GM21723 (cell line): ENCODE measurements at regions not wholly inside any gene's neighbourhood (a gene's known extent, or its start where the extent isn't known, plus 50 kb on each side); places are given as distances from the start of the nearest gene placed in this dataset.

Source experiments
- ATAC-seq: cut with Tn5 transposase; IDR thresholded peaks from one replicate; pipeline ENCODE4 v1.9.1; 2021; ENCODE audit warnings: mild to moderate bottlenecking, moderate library complexity; ENCODE audit not compliant: unreplicated experiment

DNA sequence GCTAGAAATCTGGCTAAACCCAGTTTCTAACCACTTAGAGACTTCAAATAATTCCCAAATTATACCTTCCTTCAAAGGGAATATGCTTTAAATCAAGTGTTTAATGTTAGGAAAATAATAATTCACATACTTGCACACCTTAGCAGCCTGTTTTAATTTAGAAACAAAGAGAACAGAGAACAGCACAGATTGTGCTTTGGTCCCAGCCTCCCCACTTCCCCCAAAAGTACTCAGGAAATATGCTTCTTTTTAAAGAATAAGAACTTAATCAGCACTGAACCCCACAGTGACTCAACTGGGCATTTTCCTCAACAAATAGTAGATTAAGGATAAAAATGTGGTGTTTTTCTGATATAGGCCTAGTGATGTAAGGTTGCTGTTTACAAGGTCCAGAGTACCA is 295.8 kb downstream of the GBA3 start:
- no peak for ATAC-seq

GRCh38 chr4:22987870-22988269 is 295.1 kb downstream of the GBA3 start:
- ATAC-seq: no peak

- ATAC-seq: no peak
Observed at GRCh38 chr4:22986881-22987280, 294.1 kb downstream of the GBA3 start.

- ATAC-seq: no peak
Observed at GRCh38 chr4:22986262-22986661, 293.5 kb downstream of the GBA3 start.

- ATAC-seq: no peak
Observed at GRCh38 chr4:22984390-22984789, 291.7 kb downstream of the GBA3 start.

DNA sequence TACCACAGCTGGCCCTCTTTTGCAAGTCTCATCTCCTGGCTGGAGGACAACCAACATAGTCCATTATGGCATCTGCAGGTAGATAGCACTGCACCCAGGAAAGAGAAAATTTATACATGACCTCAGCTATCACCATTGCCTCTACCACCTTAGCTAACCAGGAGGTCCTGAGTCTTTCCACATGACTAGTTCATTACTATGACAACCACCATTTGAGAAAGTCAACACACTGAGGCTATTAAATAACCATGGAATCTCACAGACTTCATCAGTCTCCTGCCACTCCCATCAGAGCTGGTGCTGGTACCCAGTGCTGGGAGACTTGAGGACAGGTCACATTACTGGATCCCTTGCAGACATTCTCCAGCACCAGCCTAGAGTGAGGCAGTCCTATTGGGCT is 285.9 kb downstream of the GBA3 start:
- no peak for ATAC-seq

- ATAC-seq: no peak
Observed at GRCh38 chr4:22970665-22971064, 277.9 kb downstream of the GBA3 start.

- ATAC-seq: no peak
Observed at GRCh38 chr4:22969287-22969896, 276.7 kb downstream of the GBA3 start.

DNA sequence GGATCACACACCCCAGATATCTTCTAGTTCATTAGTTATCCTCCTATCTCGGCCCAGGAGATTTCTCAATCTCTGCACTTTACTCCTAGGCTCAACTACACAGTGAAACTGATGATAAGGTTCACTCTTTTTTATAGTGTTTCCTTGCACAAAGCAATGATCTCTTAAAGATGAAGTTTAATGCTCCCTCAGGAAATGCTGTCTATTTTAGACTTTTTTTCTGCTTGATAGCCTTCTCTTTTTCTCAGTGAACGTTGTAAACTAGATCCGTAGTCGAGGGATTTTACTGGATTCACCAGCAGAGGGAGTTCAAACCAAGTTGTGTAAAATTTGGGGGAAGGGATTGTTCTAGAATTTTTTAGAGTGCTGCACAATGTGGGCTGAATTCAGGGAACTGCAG is 269.6 kb downstream of the GBA3 start:
- ATAC-seq: no peak

- no peak for ATAC-seq
Observed at GRCh38 chr4:22959483-22959882, 266.7 kb downstream of the GBA3 start.

- no peak for ATAC-seq
Observed at GRCh38 chr4:22957774-22958309, 265.1 kb downstream of the GBA3 start.

DNA sequence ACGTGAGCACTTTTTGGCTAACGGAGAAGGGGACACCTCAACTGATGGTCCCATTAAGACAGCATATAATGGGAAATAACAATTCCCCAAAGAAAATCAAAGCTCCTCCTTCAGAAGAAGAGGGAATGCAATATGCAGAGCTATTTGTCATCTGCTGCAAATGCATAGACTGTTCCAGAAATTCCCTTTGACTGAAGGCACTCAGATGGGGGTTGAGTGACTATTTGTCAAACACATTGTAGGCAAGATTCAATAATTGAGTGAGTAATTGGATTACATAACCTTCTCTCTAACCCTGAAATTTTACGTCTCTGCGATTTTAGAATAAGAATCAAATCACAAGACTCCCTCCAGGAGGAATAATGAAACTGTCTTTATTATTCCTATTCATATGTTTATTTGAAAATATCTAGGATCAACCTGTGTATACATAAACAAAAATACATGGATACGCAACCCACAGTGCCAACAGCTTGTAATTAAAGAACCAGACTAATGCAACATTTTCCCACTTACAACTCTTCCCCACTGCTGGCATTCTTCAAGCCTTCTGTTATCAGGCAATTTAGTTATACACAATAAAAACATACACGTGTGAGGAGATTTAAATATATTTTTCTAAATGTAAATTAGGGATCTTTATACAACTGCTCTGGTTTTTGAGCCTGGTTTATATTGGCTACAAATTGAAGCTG is 256.6 kb downstream of the GBA3 start:
- no peak for ATAC-seq

- no peak for ATAC-seq
Observed at GRCh38 chr4:22947851-22948250, 255.1 kb downstream of the GBA3 start.

DNA sequence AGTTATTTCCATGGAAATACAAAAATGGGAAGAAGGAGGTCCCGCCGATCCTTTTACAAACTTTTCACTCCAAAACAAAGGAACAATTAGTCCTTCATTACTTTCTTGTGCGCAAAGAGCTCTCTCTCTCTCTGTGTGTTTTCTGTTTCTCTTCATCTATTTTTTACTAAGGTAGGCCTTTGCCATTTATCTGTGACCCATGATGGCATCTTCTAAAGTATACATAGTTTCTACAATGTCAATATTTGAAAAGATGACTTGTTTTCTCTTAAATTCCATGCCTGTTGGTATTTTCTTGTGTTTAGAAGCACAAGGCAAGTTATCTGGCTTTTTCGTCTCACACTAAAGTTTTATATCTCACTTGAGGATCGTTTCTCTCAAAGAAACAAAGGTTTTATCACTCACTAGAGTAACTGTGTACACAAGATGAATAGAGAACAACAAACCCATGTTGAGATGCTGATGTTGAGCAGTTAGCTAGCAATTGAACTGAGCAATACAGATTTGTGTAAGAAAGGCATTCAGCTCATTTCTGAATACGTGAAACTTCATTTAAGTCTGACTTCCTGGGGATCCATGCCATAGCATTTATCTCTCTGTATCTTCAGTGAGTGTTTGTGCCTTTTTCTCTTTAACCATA is 250.3 kb downstream of the GBA3 start:
- ATAC-seq: no peak

- no peak for ATAC-seq
Observed at GRCh38 chr4:22941688-22942375, 249.1 kb downstream of the GBA3 start.

GRCh38 chr4:22932326-22932725 is 239.6 kb downstream of the GBA3 start:
- ATAC-seq: no peak

- no peak for ATAC-seq
Observed at GRCh38 chr4:22922426-22922825, 229.7 kb downstream of the GBA3 start.

DNA sequence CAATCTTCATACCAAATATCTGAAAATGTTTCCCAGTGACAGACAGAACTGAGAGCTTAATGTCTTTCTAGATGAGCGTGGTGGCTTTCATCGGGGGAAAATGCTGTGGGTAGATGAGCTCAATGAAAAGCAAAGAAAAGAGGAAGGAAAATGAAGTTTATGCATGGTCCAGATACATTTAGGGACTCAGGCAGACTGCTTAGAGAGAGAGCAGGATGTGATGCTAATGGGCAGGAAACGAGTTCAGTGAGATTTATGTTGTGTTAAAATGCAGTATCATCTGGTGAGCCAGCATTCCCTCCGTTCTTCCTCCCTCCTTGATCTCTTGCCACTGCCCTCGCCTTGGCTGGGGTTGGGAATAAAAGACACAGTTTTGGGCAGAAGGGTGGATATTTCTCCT is 229.2 kb downstream of the GBA3 start:
- no peak for ATAC-seq

GRCh38 chr4:22911285-22911684 is 218.5 kb downstream of the GBA3 start:
- ATAC-seq: no peak

DNA sequence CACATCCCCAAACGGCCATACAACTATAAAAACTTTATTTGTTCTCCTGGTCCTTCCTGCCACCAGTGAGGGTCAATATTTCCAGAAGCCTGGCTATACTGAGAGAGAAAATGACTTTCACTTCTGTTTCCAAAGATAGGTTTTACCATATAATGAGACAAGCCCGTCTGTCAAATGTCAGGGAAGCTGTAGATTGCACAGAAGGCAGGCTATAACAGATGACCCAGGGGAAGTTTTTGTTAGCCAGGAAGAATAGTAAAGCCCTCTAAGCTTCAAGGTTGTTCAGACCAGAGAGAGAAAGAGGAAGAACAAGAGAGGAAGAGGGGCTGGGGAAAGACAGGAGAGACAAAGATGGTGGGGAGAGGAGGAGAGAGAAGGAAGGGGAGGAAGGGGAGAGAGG is 217.5 kb downstream of the GBA3 start:
- no peak for ATAC-seq

GRCh38 chr4:22906045-22906444 is 213.3 kb downstream of the GBA3 start:
- no peak for ATAC-seq

DNA sequence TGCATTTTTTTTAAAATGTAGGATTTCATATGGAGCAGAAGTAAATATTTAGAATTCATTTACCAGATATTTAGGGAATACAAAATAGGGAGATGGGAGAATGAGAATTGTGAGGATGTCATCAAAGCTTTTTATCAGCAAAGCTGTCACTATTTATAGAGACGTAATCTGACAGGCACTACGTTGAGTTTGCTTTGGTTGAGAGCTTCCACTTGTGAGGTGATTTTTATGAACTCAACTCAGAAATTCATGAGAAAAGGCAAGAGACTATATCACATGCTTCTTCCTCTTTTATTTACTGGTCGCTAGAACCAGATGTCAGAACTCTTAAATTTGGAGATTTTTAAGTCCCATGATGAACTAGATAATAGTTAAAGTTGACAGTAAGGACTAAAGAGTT is 211.2 kb downstream of the GBA3 start:
- ATAC-seq: no peak
